HFF-Myc (cell line): ENCODE measurements at regions not wholly inside any gene's neighbourhood (a gene's known extent, or its start where the extent isn't known, plus 50 kb on each side); places are given as distances from the start of the nearest gene placed in this dataset.

ENCODE experiments used
- DNase-seq: peaks from one replicate; pipeline ENCODE4 v3.0.0-alpha.2; 2011; ENCODE audit warnings: low read depth; ENCODE audit errors: extremely low read depth
- H3K4me3 ChIP-seq: replicated peaks from 2 replicates; pipeline ENCODE4 v1.5.1; 2011; ENCODE audit warnings: low read depth, mild to moderate bottlenecking, control low read depth, low read length
- CTCF ChIP-seq: IDR thresholded peaks from 2 replicates; pipeline ENCODE4 v1.5.1; 2012; ENCODE audit warnings: mild to moderate bottlenecking, low read depth, low read length, control low read depth; ENCODE audit errors: missing control alignments

GRCh38 chr4:119865789-119866188 is 200.9 kb downstream of the MAD2L1 start:
- TF ChIP-seq CTCF, result no peak
- no peak overlapping the region for H3K4me3 ChIP-seq
- DNase-seq, result no peak

- no peak for DNase-seq
- no peak for TF ChIP-seq CTCF
- H3K4me3 ChIP-seq, result no peak overlapping the region
Observed at GRCh38 chr4:119865389-119865788, 201.3 kb downstream of the MAD2L1 start.

GRCh38 chr4:119861731-119862130 is 204.9 kb downstream of the MAD2L1 start:
- no peak overlapping the region for H3K4me3 ChIP-seq
- TF ChIP-seq CTCF, result no peak
- DNase-seq, result no peak

- no peak for TF ChIP-seq CTCF
- DNase-seq, result no peak
- H3K4me3 ChIP-seq, result no peak overlapping the region
Observed at GRCh38 chr4:119858176-119858575, 208.5 kb downstream of the MAD2L1 start.

GRCh38 chr4:119854364-119854763 is 212.3 kb downstream of the MAD2L1 start:
- TF ChIP-seq CTCF, result no peak
- no peak overlapping the region for H3K4me3 ChIP-seq
- no peak for DNase-seq

- DNase-seq, result no peak
- no peak overlapping the region for H3K4me3 ChIP-seq
- no peak for TF ChIP-seq CTCF
Observed at GRCh38 chr4:119851649-119852048, 215.0 kb downstream of the MAD2L1 start.

- DNase-seq, result no peak
- TF ChIP-seq CTCF, result no peak
Observed at GRCh38 chr4:119841361-119841760, 212.8 kb upstream of the PDE5A start.

More at GRCh38 chr4:119841361-119841760, 212.8 kb upstream of the PDE5A start:
- no peak overlapping the region for H3K4me3 ChIP-seq
